ENCODE measurements at regions not wholly inside any gene's neighbourhood (a gene's known extent, or its start where the extent isn't known, plus 50 kb on each side); places are given as distances from the start of the nearest gene placed in this dataset.

GRCh38 chr11:25702417-25702816 is 629.5 kb upstream of the ANO3 start:
- WGBS: 97% methylated on average over 1 of the region's 1 CpG
- intact Hi-C loops (cut with DNase I): no loop called here
- TF ChIP-seq CTCF (IDR thresholded peaks at IDR 0.05): no peak
- TF ChIP-seq POLR2AphosphoS5 (IDR thresholded peaks at IDR 0.05): no peak
- no peak for TF ChIP-seq POLR2A (IDR thresholded peaks at IDR 0.05)
- Histone ChIP-seq H3K27me3 (replicated peaks; ENCODE audit: insufficient read depth) (no peaks in the 10 kb centered on the region), H3K4me1 (replicated peaks) (no peaks in the 10 kb centered on the region), H3K36me3 (no peaks in the 10 kb centered on the region), H3K4me3 (no peak overlapping the region), H3K9me3 (no peaks in the 10 kb centered on the region), H3K27ac (no peak overlapping the region)
- DNase-seq (ENCODE audit: low spot score): no peak

GRCh38 chr11:25710975-25711374 is 621.0 kb upstream of the ANO3 start:
- Histone ChIP-seq H3K27ac (no peak overlapping the region), H3K27me3 (replicated peaks; ENCODE audit: insufficient read depth) (no peaks in the 10 kb centered on the region), H3K4me3 (no peak overlapping the region), H3K36me3 (no peaks in the 10 kb centered on the region), H3K9me3 (no peaks in the 10 kb centered on the region), H3K4me1 (replicated peaks) (no peaks in the 10 kb centered on the region)
- no peak for DNase-seq (ENCODE audit: low spot score)
- TF ChIP-seq POLR2A (IDR thresholded peaks at IDR 0.05): no peak
- no peak for TF ChIP-seq CTCF (IDR thresholded peaks at IDR 0.05)
- TF ChIP-seq POLR2AphosphoS5 (IDR thresholded peaks at IDR 0.05): no peak
- intact Hi-C loops (cut with DNase I): no loop called here

- TF ChIP-seq POLR2AphosphoS5 (IDR thresholded peaks at IDR 0.05) (no peak), CTCF (IDR thresholded peaks at IDR 0.05) (no peak), POLR2A (IDR thresholded peaks at IDR 0.05) (no peak)
- H3K27ac ChIP-seq: no peak overlapping the region
- no peaks in the 10 kb centered on the region for H3K36me3 ChIP-seq
- no peaks in the 10 kb centered on the region for H3K27me3 ChIP-seq (replicated peaks; ENCODE audit: insufficient read depth)
- H3K4me1 ChIP-seq (replicated peaks): no peaks in the 10 kb centered on the region
- WGBS: 89% methylated on average over 2 of the region's 2 CpGs
- intact Hi-C loops (cut with DNase I): no loop called here
- H3K4me3 ChIP-seq: no peak overlapping the region
- no peaks in the 10 kb centered on the region for H3K9me3 ChIP-seq
- DNase-seq (ENCODE audit: low spot score): no peak
Observed at GRCh38 chr11:25727944-25728343, 604.0 kb upstream of the ANO3 start.

GRCh38 chr11:25730230-25730629 is 601.7 kb upstream of the ANO3 start:
- intact Hi-C loops (cut with DNase I): no loop called here
- Histone ChIP-seq H3K4me3 (no peak overlapping the region), H3K27me3 (replicated peaks; ENCODE audit: insufficient read depth) (no peaks in the 10 kb centered on the region), H3K9me3 (no peaks in the 10 kb centered on the region), H3K4me1 (replicated peaks) (no peaks in the 10 kb centered on the region), H3K36me3 (no peaks in the 10 kb centered on the region), H3K27ac (no peak overlapping the region)
- whole genome bisulfite sequencing: 82% methylated on average over 2 of the region's 2 CpGs
- TF ChIP-seq POLR2AphosphoS5 (IDR thresholded peaks at IDR 0.05): no peak
- no peak for TF ChIP-seq CTCF (IDR thresholded peaks at IDR 0.05)
- TF ChIP-seq POLR2A (IDR thresholded peaks at IDR 0.05): no peak
- no peak for DNase-seq (ENCODE audit: low spot score)

- no peak overlapping the region for H3K4me3 ChIP-seq
- intact Hi-C loops (cut with DNase I): no loop called here
- no peak for DNase-seq (ENCODE audit: low spot score)
- H3K4me1 ChIP-seq (replicated peaks): no peaks in the 10 kb centered on the region
- no peak for TF ChIP-seq POLR2A (IDR thresholded peaks at IDR 0.05)
- no peak for TF ChIP-seq CTCF (IDR thresholded peaks at IDR 0.05)
- TF ChIP-seq POLR2AphosphoS5 (IDR thresholded peaks at IDR 0.05): no peak
- no peaks in the 10 kb centered on the region for H3K9me3 ChIP-seq
- 14% methylated on average over 2 of the region's 2 CpGs for WGBS
- no peaks in the 10 kb centered on the region for H3K27me3 ChIP-seq (replicated peaks; ENCODE audit: insufficient read depth)
- no peak overlapping the region for H3K27ac ChIP-seq
- H3K36me3 ChIP-seq: no peaks in the 10 kb centered on the region
Observed at GRCh38 chr11:25733777-25734176, 598.2 kb upstream of the ANO3 start.
